ENCODE measurements at regions not wholly inside any gene's neighbourhood (a gene's known extent, or its start where the extent isn't known, plus 50 kb on each side); places are given as distances from the start of the nearest gene placed in this dataset.
A peak's percentile ranks its signal among the peaks of the same experiment; 100 is the strongest.

GRCh38 chr21:35226968-35227744, 178.1 kb upstream of the RUNX1 start:
- DNase-seq (ENCODE audit: low read depth), result no peak

GRCh38 chr21:35226328-35226727, 177.2 kb upstream of the RUNX1 start:
- DNase-seq (ENCODE audit: low read depth), result peak; percentile 89

GRCh38 chr21:35225573-35225972, 176.5 kb upstream of the RUNX1 start:
- no peak for DNase-seq (ENCODE audit: low read depth)

DNA sequence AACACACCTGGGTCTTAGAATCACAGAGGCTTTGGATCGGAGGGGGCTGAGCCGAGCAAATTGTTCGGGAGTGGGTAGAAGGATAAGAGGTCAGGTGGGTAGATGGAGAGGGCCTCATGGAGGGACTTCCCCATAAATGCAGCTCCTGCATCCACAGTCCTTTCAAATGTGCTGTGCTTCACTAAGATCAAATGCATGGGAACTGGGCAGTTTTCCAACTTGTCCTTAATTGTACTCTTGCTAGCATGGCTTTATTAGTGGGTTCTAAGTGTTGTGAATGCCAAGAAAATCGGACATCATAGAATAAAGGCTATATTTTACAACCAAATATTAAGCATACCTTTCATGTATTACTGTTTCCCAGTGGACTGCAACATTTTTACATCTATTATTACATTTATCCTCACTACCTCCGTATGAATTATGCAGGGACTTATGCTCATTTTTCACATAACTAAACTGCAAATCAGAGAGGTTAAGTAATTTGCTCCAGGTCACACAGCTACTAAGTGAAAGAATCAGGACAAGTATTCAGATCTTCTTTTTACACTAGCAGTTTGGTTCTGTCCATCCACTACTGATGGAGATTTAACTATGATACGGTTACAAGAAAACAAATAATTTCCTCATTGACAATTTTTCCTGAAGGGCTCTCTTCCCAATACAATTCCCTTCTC, 174.5 kb upstream of the RUNX1 start:
- DNase-seq (ENCODE audit: low read depth), result peak; percentile 61

GRCh38 chr21:35222541-35222941, 173.4 kb upstream of the RUNX1 start:
- peak; percentile 26 for DNase-seq (ENCODE audit: low read depth)

DNA sequence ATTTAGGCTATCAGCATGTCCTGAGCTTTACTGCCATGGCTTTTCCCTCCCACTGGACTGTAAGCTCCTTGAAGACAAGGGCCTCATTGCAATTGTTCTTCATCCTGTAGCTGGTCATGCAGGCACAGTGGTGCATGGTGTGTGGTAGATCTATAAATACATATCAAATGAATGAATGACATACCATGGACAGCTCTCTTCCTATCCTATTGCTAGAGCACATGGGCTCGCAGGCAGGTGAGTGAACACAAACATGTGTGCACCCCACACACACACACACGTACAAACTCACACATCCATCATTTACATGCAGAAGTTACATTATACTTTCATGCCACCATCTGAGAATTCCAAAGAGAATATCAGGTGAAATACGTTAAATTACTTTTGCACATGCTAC, 172.9 kb upstream of the RUNX1 start:
- peak; percentile 21 for DNase-seq (ENCODE audit: low read depth)

DNA sequence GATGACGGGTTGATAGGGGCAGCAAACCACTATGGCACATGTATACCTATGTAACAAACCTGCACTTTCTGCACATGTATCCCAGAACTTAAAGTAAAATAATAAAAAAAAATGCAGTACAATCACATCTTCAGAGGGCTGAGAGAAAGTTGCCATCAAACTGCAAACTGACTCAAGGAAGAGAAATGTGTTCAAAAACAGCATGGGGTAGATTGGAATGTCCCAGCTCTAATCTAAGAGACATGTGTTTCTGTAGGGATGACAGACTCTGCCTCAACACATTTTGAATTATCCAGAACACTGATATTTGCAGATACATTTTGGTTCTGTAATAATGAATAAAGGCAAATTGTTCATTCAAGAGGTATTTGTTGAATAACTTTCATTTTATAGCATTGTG, 171.2 kb upstream of the RUNX1 start:
- no peak for DNase-seq (ENCODE audit: low read depth)

GRCh38 chr21:35219719-35220118, 170.6 kb upstream of the RUNX1 start:
- no peak for DNase-seq (ENCODE audit: low read depth)

DNA sequence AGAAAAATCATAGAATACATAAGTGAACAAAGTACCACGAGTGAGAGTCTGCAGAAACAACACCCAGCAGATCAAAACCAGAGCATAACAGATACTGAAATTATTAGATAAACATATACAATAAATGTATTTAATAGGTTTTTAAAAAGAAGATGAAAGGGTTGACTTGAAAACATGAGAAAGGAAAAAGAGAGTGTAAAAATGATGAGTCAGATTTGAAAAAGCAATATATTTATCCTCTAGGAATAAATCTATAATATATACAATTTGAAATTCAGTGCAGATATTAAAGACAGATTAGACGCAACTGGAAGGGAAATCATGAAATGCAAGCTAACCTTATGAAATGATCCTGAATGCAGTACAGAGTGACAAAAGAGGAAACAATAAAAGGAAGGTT, 170.2 kb upstream of the RUNX1 start:
- no peak for DNase-seq (ENCODE audit: low read depth)

- DNase-seq (ENCODE audit: low read depth), result peak; percentile 99
Measured at GRCh38 chr21:35217504-35218060, 168.5 kb upstream of the RUNX1 start.

GRCh38 chr21:35216996-35217395, 167.9 kb upstream of the RUNX1 start:
- no peak for DNase-seq (ENCODE audit: low read depth)

DNA sequence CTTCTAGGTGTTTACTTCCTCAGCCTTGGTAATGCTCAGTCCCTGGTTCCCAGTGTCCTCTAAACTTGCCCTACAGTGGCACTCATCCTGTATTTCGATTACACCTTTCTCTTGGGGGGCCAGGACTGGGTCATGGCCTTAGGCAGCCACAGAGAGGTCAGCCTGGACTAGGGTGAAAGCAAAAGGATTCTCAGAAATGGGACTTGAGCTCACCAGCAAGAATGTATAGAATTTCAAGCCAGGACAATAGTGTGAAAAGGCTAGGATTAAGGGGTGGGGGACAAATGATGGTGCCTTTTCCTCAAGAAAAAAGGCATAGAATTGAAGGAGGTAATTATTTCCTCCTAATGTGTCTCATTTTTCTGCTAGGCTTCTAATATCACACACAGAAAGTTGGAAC, 166.8 kb upstream of the RUNX1 start:
- no peak for DNase-seq (ENCODE audit: low read depth)

GRCh38 chr21:35212393-35213127, 163.5 kb upstream of the RUNX1 start:
- DNase-seq (ENCODE audit: low read depth), result peak; percentile 80

DNA sequence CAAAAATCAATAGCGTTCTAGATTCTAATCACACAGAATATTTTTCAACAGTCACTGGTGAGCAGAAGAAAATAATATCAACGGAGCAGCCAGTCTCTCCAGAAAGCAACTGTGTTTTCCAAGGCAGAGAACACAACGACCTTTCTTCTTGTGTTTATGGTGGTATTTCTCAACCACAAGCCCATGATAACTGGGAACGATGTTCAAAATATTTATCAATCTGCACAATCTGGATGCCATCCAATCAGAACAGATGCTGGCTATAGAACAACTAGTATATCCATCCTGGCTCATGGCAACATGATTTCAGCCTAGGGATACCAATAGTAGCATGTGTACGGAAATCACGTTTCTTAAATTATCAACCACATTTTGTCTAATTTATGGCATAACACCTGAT, 162.7 kb upstream of the RUNX1 start:
- no peak for DNase-seq (ENCODE audit: low read depth)

- DNase-seq (ENCODE audit: low read depth), result no peak
Measured at GRCh38 chr21:35210093-35210492, 161.0 kb upstream of the RUNX1 start.

GRCh38 chr21:35208810-35209517, 159.9 kb upstream of the RUNX1 start:
- no peak for DNase-seq (ENCODE audit: low read depth)

DNA sequence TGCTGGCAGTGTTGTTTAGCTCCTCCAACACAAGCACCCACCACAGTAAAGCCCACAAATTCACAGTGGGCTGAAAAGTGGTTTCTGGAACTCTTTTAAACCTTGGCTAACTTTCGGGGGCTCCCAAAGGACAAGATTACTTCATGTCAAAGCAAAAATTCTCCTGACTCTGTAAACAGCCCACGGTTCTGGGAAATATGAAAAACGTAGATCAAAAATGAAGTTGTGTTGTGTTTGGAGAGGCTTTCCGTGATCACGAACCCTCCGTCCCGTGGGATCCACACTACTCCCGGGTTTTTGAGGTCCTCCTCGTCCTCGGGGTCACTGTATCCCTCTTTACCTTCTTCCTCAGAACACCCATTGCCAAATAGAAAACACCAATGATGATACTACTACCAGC, 159.0 kb upstream of the RUNX1 start:
- DNase-seq (ENCODE audit: low read depth), result no peak

DNA sequence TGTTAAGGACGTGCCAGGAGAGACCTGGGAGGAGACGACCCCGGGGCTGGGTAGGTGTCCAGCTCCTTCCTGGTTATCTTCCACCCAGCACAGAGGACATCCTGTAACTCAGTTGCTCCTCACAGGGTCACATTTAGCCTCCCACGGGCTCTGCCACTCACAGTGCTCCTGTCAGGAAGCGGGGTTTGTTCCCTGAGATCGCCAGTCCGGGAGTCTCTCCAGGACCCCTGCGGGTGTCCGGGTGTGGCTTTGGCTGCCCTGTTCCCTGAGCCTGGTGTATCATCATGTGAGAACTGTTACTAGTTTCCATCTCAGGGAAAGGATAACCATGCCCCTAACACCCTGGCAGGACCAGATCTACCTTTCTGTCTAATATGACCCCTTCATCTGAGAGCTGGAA, 158.2 kb upstream of the RUNX1 start:
- DNase-seq (ENCODE audit: low read depth), result no peak

- DNase-seq (ENCODE audit: low read depth), result peak; percentile 40
Measured at GRCh38 chr21:35206141-35207125, 157.3 kb upstream of the RUNX1 start.

DNA sequence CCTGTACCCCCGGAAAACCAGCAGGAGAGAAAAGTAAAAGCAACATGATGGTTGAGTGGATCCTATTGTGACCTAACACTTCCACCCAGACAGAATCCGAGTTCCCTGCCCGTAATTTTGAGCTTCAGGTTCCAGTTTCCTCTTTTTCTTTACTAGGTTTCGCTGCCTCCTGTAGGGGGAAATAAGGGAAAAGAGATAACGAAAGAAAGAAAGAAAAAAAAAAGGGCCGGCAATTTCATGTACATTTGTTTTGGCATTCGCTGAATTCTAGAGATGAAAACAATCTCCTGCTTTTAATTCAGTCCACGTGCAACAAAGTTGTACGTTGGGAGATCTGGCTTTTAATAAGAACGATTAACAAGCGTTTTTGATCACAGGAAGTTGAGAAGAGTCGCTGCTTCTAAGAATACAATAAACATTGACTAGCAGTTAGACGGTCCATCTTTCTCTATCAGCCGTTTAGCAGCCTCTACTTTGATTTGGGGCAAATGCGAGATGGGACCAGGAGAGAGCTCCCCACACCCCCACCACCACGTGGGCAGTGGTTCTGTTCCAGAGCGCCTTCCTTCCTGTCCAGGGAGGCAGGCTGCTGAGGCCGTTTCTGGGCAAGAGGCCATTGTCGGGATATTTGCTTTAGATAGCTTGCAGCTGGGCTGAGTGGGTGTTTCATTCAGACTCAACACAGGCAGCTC, 155.9 kb upstream of the RUNX1 start:
- DNase-seq (ENCODE audit: low read depth), result no peak
